Astrocyte of the cerebellum (primary cell): ENCODE measurements at regions not wholly inside any gene's neighbourhood (a gene's known extent, or its start where the extent isn't known, plus 50 kb on each side); places are given as distances from the start of the nearest gene placed in this dataset.

Experiments used
- DNase-seq: peaks from one replicate; pipeline ENCODE4 v3.0.0-alpha.2; 2011; ENCODE audit warnings: low read depth
- H3K4me3 ChIP-seq: 2 replicates; pipeline ENCODE4 v1.5.1; 2011; ENCODE audit warnings: mild to moderate bottlenecking, low read depth, low read length, moderate library complexity
- CTCF ChIP-seq: IDR thresholded peaks from 2 replicates; pipeline ENCODE4 v1.5.1; 2012; ENCODE audit warnings: low read length, low read depth, moderate library complexity, mild to moderate bottlenecking; ENCODE audit errors: missing control alignments
- in situ Hi-C: cut with HindIII; loops from 2 replicates; pipeline ENCODE4 v1.10.0; 2017; ENCODE audit warnings: low sequenced_read_pairs

DNA sequence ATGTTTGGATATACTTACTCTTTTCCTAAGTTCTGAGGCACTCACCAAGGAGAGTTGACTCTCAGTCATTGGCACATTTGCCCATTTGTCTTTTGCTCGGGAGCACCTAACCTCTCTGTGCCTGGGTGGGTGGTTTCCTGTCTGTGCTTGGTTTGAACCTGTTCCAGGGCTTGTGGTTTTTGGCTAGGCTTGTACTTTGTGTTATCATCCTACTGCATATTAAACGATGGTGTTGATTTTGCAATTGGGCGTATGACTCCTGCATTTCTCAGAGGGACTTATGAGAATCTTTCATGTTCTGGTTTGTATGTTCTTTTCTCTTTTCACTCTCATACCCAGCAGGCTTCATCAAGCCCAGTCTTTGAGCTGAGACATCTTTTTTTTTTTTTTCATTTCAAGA is 161.7 kb downstream of the BTC start:
- peak; percentile 96 for DNase-seq
- in situ Hi-C loops: loop anchor here (25.0 kb wide), 1 partner anchor 245 kb away; no protein-coding TSS in a partner anchor
- no peak for TF ChIP-seq CTCF
- no peak overlapping the region for H3K4me3 ChIP-seq

DNA sequence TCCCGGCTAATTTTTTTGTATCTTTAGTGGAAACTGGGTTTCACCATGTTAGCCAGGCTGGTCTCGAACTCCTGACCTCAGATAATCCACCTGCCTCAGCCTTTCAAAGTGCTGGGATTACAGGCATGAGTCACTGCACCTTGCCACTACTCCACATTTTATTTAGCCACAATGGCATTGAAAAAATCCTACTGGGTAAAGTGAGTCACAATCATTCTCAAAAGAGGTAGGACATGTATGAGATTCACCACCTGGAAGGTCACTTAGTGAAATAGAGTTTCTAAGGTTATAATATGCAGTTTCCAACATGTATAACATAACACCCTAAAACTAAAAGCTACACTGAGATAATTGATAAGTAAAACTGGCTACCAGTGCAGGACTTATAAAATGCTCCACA is 159.2 kb downstream of the BTC start:
- no peak overlapping the region for H3K4me3 ChIP-seq
- TF ChIP-seq CTCF: no peak
- in situ Hi-C loops: loop anchor here (25.0 kb wide), 1 partner anchor 248 kb away; no protein-coding TSS in a partner anchor
- no peak for DNase-seq

GRCh38 chr4:74635490-74636123 is 158.7 kb downstream of the BTC start:
- no peak for DNase-seq
- H3K4me3 ChIP-seq: no peak overlapping the region
- in situ Hi-C loops: loop anchor here (25.0 kb wide), 1 partner anchor 248 kb away; no protein-coding TSS in a partner anchor
- no peak for TF ChIP-seq CTCF

DNA sequence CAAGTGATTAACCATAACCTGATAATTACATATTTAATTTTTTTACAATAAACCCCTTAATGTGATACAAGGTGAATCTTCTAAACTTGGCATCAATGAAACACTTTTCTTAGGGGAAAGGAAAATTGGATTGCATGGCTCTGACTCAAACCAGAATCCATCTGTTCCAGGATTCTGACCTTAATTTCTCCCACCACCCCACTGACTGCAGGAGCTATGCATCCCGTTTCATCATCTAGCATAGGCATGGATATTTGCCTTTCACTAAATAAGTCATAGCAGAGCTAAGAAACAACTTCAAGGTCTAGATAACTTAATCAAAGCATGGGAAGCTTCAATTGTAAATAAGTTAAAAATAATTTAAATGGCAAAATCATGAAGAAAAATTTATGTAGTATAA is 156.3 kb downstream of the BTC start:
- H3K4me3 ChIP-seq: no peak overlapping the region
- no peak for TF ChIP-seq CTCF
- peak; percentile 33 for DNase-seq
- in situ Hi-C loops: loop anchor here (25.0 kb wide), 1 partner anchor 251 kb away; no protein-coding TSS in a partner anchor

DNA sequence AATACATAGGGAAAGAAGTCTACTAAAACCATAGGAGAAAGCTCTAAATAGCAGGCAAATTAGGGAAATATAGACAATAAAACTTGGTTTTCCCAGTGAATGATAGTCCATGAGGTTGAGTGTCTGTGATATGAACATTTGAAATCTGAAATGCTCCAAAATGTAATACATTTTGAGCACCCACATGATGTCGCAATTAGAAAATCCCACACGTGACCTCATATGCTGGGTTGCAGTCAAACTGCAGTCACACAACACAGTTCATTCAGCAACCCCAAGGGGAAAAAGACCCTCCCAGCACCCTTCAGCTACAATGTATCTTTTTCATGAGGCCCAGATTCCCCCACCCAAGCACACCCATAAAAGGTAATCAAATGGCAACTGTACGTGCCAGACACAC is 155.6 kb downstream of the BTC start:
- H3K4me3 ChIP-seq: no peak overlapping the region
- no peak for DNase-seq
- no peak for TF ChIP-seq CTCF
- in situ Hi-C loops: loop anchor here (25.0 kb wide), 1 partner anchor 251 kb away; no protein-coding TSS in a partner anchor

DNA sequence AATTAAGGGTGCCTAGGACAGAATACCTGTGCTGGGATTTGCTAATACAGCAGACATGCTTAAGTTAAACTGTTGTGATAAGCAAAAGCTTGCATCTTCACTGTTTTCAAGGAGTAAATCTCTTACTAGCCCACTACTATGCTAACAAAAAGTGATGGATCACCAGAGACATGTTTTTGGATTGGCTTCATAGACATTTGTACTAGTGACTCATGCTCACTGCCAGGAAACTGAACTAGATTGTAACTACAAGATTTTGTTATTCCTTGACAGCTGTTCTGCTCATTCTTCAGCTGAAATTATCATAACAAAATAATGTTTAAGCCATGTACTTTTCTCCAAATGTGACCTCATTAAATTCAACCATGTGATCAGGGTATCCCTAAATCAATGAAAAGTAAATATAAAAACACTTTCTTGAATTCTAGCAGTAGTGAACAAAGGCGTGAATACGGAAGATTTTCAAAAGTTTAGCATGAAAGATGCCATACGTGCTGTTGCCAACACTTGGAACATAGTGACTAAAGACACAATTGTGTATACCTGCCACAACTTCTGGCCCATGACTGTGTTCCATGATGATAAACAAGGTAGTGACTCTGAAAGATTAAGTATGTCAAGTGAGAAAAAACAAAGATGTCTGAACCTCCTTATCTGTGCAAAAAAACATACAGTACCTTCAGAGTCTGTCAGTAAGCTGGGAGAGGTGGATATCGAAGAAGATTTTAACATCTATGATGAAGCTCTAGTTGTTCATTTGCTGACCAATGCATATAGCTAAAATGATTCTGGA is 154.0 kb downstream of the BTC start:
- no peak overlapping the region for H3K4me3 ChIP-seq
- peak; percentile 82 for DNase-seq
- no peak for TF ChIP-seq CTCF
- in situ Hi-C loops: loop anchor here (25.0 kb wide), 1 partner anchor 253 kb away; no protein-coding TSS in a partner anchor
